GM18868 (cell line): ENCODE measurements at regions not wholly inside any gene's neighbourhood (a gene's known extent, or its start where the extent isn't known, plus 50 kb on each side); places are given as distances from the start of the nearest gene placed in this dataset.
"Not testable (repeated sequence)": the region's sequence is repeated elsewhere in the genome, so short reads cannot be mapped to it uniquely, and the experiment has no call there.

Source experiments
- ATAC-seq: cut with Tn5 transposase; IDR thresholded peaks from one replicate; pipeline ENCODE4 v1.9.1; 2021; ENCODE audit warnings: mild to moderate bottlenecking, moderate library complexity; ENCODE audit not compliant: unreplicated experiment

DNA sequence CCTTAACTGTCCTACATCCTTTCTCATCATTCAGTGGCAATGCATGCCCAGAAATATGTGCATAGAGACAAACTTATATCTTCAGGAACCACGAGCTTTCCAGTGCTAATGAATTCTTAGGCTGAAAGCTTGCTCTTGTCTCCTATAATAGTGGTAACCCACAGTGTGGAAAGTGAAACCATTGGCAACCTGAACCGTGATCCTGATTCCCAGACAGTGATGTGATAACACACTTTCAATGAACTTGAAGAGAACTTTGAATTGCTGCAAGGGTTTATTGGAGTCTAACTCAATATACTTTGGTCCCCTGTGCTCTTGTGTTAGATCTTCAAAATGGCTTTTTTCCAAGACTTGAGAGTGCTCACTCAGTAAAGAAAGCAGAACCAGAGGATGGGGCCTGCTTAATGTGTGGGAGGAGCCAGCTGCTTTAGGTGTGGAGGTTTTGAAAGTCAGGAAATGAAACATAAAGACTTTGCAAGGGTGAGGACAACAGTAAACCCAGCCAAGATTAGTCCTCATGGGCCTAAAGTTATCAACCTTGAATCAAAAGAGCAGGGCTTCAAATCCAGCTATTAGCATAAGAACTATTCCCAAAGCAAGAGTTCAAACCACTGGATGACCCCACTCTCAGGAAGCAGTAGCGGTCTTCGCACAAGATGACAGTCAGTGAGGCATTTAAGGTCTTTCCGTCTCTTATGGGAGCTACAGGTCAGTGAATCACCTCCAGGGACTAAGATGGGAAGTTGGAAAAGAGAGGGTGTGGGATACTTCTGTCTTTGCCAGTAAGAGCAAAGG, 332.4 kb upstream of the NRP1 start:
- no peak for ATAC-seq

GRCh38 chr10:33665501-33665900, 331.0 kb upstream of the NRP1 start:
- ATAC-seq = no peak

GRCh38 chr10:33664070-33664469, 329.6 kb upstream of the NRP1 start:
- ATAC-seq = no peak

- no peak for ATAC-seq
Observed at GRCh38 chr10:33661580-33662336, 327.3 kb upstream of the NRP1 start.

GRCh38 chr10:33660329-33660728, 325.9 kb upstream of the NRP1 start:
- no peak for ATAC-seq

DNA sequence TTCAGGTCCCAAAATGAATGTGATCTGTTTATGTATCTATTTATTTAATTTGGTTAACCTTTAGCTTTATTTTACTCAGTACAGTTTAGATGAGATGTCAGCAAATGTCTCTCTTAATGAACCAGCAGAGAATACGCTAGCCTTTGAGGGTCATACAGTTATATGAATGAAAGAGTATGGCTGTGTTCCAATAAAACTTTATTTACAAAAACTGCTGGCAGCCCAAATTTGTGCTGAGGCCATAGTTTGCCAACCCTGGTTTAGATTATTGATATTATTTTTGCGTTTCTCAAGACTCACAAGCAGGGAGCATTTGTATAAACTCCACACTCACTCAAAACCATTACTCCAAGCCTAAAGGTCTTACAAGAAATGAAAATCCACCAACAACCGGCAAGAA, 323.4 kb upstream of the NRP1 start:
- ATAC-seq = no peak

DNA sequence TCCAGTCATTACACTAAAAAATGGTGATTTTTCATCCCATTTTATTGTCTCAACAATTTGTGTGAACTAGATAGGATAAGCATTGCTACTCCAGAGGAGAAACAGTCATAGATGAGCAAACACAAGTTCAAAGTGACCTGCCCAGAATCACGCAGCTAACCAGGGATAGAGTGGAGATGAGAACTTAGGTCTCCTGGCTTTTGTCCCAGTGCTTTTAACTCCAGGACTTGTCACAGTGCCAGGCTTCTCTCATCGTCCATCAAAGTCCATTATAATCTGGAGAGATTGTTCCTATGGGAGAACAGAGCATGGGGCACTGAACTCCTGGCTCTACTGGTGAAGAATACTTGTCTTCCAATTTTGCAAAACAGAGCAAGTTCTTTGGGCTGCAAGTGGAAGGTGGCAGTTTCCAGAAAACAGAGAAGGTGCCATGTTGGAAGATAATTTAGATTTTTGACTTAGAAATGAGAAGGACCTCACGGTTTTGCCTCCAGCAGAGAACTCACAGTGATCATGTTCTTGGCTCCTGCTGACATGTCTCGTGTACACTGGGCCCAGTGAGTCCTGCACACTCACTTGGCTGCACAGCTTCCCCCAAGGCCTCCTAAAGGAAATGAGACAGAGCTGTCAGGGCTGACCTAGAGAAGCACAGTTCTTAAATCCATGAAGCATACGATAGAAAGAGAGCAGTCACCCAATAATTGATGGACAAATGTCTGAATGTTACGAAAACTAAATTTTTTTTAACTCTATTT, 322.9 kb upstream of the NRP1 start:
- ATAC-seq = no peak

DNA sequence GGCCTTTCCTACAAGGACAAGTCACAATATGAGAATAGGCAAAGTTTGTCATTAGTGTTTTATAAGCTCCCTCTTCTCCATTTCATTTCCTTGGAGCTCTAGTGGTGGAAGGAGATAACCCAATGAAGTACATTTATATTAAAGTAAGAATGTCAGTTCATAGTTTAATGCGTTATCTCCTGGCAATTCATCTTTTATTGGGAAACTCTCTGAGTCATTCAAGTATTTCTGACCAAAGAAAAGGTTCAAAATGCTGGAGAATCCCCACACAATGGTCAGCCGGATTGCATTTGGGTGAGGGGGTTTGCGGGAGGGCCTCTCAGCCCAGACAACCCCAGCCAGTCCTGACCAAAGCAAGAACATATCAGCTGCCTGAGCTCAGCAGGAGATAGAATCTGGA, 321.5 kb upstream of the NRP1 start:
- ATAC-seq = no peak

DNA sequence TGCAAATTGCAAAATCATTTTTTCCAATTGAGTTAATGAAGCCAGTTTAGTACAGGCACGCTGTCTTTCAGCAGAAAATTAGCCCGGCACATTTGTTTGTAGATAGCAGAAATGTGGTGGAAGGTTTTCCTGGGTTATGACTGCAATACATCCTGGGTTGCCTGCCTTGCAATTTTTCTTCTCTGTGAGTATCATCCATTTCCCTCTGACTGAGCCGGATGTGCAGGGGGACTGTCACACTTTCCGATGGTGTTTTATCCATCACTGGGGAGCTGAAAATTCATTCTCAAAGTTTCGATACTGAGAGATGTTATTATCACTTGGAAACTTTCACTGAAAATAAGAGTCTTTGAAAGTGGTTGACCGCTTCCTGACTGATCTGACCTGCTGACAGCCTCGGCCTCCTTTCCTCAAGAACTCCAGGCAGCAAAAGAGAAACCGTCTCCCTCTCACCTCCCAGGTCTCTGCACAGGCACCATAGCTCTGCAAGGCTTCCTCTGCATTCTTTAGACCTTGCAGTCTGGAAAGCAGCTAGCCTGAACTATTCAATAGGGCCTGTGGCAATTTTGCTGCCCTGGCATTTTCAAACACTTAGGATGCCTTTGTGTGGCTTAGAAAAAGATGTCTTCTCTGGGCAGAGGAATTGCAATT, 320.8 kb upstream of the NRP1 start:
- ATAC-seq = no peak

- no peak for ATAC-seq
Observed at GRCh38 chr10:33653584-33654367, 319.3 kb upstream of the NRP1 start.

DNA sequence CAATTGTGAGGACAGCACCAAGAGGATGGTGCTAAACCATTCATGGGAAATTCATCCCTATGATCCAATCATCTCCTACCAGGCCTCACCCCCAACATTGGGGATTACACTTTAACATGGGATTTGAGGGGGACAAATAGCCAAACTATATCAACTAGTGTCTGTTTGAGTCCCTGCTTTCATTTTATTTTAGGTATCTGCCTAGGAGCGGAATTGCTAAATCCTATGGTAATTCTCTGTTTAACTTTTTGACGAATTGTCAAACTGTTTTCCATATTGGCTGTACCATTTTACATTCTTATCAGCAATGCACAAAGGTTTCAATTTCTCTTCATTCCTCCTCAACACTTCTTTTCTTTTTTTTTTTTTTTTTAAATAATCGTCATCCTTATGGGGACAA, 318.4 kb upstream of the NRP1 start:
- no peak for ATAC-seq

GRCh38 chr10:33650131-33650530, 315.7 kb upstream of the NRP1 start:
- not testable (repeated sequence) for ATAC-seq

- ATAC-seq = no peak
Observed at GRCh38 chr10:33643042-33643441, 308.6 kb upstream of the NRP1 start.

DNA sequence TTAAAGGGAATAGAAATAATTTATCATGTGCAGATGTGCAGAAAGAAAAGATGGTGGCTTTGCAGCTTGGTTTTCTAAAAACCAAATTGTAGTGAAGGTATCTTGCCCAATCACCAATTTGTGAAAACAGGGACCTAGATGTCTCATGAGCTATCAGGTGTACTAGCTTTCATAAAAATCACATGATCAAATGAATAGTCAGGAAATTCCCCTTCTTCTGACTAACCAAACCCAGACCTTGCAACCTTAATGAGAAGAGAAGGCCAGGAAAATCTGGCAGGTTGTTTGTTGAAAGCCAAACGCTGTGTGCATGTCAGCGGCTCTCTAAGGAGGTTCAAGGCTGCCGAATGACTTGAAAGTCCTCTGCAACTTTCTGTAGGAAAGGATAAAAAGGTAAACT, 304.4 kb upstream of the NRP1 start:
- no peak for ATAC-seq

GRCh38 chr10:33638374-33638773, 303.9 kb upstream of the NRP1 start:
- ATAC-seq = no peak

- no peak for ATAC-seq
Observed at GRCh38 chr10:33635967-33636515, 301.6 kb upstream of the NRP1 start.

GRCh38 chr10:33632432-33632831, 298.0 kb upstream of the NRP1 start:
- no peak for ATAC-seq

DNA sequence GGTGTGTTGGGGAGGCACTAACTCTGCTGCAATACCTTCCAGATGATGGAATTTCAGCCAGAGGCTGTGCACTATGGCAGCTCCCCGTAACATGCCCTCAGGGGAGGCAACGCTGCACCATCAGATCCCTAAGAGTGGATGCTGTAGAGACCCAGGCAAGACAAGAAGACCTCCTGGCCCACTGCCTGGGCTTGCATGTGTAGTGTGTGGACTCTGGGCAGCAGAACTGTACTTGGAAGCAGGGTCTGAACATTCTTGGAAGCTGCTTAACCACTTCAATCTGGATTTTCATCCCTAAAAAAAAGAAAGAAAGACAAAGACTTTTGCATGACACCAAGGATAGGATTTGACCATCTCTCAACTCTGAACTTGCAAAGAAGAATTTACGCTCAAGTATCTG, 297.5 kb upstream of the NRP1 start:
- no peak for ATAC-seq

DNA sequence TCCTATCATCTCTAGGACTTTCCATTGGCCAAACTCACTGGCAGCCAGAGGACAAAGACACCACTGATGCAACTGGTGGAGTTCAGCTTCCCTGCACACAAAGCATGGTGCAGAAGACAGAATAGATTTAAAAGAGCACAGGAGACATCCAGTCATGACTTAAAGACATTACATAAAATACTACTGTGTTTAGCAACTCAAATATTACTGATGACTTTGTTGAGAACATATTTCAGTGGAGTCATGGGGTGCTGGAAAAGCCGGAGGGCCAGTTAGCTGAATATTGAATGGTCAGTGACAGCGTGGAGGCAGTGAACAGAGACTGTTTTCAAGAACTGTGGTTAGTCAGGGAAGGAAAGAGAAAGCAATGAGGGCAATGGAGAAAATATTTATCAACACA, 296.3 kb upstream of the NRP1 start:
- ATAC-seq = no peak

- ATAC-seq = no peak
Observed at GRCh38 chr10:33627611-33628010, 293.1 kb upstream of the NRP1 start.
